ENCODE measurements at regions not wholly inside any gene's neighbourhood (a gene's known extent, or its start where the extent isn't known, plus 50 kb on each side); places are given as distances from the start of the nearest gene placed in this dataset.

DNA sequence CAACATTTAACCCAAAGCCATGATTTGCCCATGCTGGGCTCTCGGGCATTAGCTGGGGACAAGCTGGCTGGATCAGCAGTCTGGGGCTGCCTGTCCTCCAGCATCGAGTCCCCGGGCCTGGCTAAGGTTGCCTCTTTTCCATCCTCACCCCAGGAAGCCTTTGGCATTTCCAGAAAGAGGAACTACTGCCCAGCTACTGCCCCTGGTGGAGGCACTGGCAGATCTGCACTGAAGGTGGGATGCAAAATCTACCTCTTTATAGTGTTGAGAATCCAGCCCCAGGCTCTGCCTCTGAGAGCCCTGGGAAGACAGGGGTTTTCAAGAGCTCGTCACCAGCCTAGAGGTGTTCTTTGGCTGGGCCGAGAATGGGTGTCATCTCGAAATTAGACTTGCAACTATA is 635.9 kb downstream of the MATN1 start:
- intact Hi-C loops (cut with DNase I), result loop anchor here (2.0 to 10.0 kb wide), 2 partner anchors 175 to 627 kb away; no protein-coding TSS in a partner anchor
- peaks cover 6 to 13% of the 10 kb centered on the region in 2 donors for H3K9me3 ChIP-seq
- no peak overlapping the region for H3K4me3 ChIP-seq
- peaks cover 10 to 28% of the 10 kb centered on the region in 2 donors for H3K4me1 ChIP-seq
- no peaks in the 10 kb centered on the region for H3K36me3 ChIP-seq
- peak overlapping the region in 1 of 2 donors; percentile 10 for H3K27ac ChIP-seq
- no peak for DNase-seq (ENCODE audit: low spot score in 2 of 2)
- H3K27me3 ChIP-seq, result no peaks in the 10 kb centered on the region
- TF ChIP-seq, protein P1, sequence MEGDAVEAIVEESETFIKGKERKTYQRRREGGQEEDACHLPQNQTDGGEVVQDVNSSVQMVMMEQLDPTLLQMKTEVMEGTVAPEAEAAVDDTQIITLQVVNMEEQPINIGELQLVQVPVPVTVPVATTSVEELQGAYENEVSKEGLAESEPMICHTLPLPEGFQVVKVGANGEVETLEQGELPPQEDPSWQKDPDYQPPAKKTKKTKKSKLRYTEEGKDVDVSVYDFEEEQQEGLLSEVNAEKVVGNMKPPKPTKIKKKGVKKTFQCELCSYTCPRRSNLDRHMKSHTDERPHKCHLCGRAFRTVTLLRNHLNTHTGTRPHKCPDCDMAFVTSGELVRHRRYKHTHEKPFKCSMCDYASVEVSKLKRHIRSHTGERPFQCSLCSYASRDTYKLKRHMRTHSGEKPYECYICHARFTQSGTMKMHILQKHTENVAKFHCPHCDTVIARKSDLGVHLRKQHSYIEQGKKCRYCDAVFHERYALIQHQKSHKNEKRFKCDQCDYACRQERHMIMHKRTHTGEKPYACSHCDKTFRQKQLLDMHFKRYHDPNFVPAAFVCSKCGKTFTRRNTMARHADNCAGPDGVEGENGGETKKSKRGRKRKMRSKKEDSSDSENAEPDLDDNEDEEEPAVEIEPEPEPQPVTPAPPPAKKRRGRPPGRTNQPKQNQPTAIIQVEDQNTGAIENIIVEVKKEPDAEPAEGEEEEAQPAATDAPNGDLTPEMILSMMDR (IDR thresholded peaks at IDR 0.05), result peak in 2 of 3 experiments; percentile 33 to 37

GRCh38 chr1:30085811-30086770 is 637.3 kb downstream of the MATN1 start:
- peak in 1 of 2 donors; percentile 86 for DNase-seq (ENCODE audit: low spot score in 2 of 2)
- peaks cover 10 to 28% of the 10 kb centered on the region in 2 donors for H3K4me1 ChIP-seq
- no peaks in the 10 kb centered on the region for H3K36me3 ChIP-seq
- H3K9me3 ChIP-seq, result no peaks in the 10 kb centered on the region
- H3K27me3 ChIP-seq, result no peaks in the 10 kb centered on the region
- intact Hi-C loops (cut with DNase I), result loop anchor here (1.0 to 10.0 kb wide), 4 partner anchors 173 to 850 kb away; partner anchors contain the start of gene PTPRU
- H3K4me3 ChIP-seq, result peak overlapping the region; percentile 28 to 61
- TF ChIP-seq, protein P1 (IDR thresholded peaks at IDR 0.05), result peak; percentile 83 to 99 (median 96)
- H3K27ac ChIP-seq, result peak overlapping the region; percentile 96 to 98

DNA sequence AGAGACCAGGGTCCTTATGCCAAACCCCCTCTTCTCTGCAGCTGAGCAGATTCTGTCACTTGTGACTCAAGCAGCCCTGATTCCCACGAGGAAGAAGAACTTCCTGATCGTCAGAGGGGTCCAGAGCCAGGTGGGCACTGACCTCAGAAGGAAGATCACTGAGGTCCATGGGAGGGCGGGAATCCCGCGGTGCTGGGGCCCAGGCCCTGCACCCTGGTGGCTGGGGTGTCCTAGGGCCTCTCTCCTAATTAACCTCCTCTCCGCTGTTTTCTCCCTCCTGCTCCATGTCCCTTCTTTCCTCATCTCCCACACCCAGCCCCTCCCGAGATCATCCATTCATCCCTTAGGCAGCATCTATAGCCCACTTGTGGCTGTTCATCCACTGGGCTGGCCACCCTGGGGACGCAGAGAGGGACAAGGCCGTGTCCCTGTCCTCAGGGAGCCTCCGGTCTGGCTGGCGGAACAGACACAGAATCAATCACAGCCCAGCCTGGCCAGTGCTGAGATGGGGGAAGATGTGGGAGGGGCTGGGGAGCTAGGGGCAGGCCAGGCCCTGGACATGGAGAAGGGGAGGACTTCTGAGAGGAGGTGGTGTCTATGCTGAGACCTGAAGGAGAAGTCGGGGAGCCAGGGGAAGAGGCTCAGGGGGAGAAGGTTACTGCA is 638.3 kb downstream of the MATN1 start:
- no peaks in the 10 kb centered on the region for H3K36me3 ChIP-seq
- peak overlapping the region; percentile 96 to 98 for H3K27ac ChIP-seq
- H3K4me1 ChIP-seq, result peaks cover 10 to 28% of the 10 kb centered on the region in 2 donors
- H3K9me3 ChIP-seq, result no peaks in the 10 kb centered on the region
- TF ChIP-seq, protein P1 (IDR thresholded peaks at IDR 0.05), result no peak
- H3K27me3 ChIP-seq, result no peaks in the 10 kb centered on the region
- DNase-seq (ENCODE audit: low spot score in 2 of 2), result peak in 1 of 2 donors; percentile 68
- no peak overlapping the region for H3K4me3 ChIP-seq
- intact Hi-C loops (cut with DNase I), result loop anchor here (1.0 to 10.0 kb wide), 4 partner anchors 292 to 849 kb away; partner anchors contain the start of gene PTPRU

DNA sequence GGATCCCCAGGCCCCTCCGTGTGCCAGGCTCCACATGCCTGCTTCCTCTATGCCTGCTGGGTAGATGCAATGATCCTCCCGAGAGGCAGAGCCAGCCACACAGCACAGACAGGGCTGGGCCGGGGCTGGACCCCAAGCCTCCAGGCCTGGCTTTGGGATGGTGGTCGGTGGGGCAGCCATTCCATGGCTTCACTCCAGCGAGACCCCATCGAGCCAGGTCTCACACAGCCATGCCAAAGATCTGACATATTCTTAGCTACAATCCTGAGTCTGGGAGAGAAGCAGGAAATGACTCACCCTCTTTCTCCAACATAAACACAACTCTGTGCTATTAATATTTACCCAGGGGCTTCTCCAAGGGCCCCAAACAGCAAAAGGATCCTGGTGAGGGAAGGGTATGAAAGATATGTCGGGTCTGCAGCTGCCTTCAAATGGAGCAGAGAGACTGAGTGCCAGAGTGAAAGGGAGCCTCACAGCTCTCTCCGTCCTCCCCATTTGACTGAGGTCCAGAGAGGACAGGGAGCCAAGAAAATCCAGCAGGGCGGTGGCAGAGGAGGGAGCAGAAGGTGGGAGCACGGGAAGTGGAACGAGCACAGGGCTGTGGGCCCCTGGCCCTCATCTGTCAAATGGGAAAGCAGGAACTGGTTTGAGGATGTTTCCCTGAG is 639.5 kb downstream of the MATN1 start:
- no peaks in the 10 kb centered on the region for H3K27me3 ChIP-seq
- no peaks in the 10 kb centered on the region for H3K36me3 ChIP-seq
- H3K9me3 ChIP-seq, result no peaks in the 10 kb centered on the region
- intact Hi-C loops (cut with DNase I), result loop anchor here (1.0 to 10.0 kb wide), 3 partner anchors 25 to 631 kb away; no protein-coding TSS in a partner anchor
- peak overlapping the region in 1 of 2 donors; percentile 14 for H3K4me3 ChIP-seq
- peak overlapping the region; percentile 96 to 98 for H3K27ac ChIP-seq
- peak in 1 of 2 donors; percentile 68 for DNase-seq (ENCODE audit: low spot score in 2 of 2)
- H3K4me1 ChIP-seq, result peaks cover 10 to 28% of the 10 kb centered on the region in 2 donors
- TF ChIP-seq, protein P1 (IDR thresholded peaks at IDR 0.05), result no peak
